ENCODE measurements at regions not wholly inside any gene's neighbourhood (a gene's known extent, or its start where the extent isn't known, plus 50 kb on each side); places are given as distances from the start of the nearest gene placed in this dataset.

DNA sequence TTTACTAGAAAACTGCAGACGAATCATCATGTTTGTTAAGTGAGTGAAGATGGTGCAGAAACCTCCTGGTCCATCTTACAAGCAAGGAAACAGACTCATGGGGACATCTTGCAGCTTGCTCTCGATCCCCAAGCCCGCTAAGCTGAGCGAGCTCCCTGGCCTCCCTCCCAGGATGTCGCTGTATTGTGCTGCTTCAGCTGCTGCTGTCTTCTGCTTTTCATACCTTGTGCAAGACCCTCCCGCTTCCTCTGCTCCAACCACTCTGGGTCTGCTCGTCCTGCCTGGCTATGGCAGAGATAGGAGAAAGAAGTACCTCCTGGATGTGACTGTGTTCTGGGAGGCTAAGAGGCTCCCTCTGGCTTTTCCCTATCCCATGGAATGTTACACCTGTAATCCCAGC is 285.2 kb upstream of the FZD8 start:
- no peak for TF ChIP-seq POLR2A (IDR thresholded peaks at IDR 0.05; ENCODE audit: borderline replicate concordance, extremely low read depth, insufficient read depth, insufficient read length)
- no peak for TF ChIP-seq EZH2 (IDR thresholded peaks at IDR 0.05)
